Stimulated activated naive CD8-positive, alpha-beta T cell treated with anti-CD3 and anti-CD28 coated beads, Interleukin-15, Interleukin-2, amounts not matched to agents 100 U/mL and 50 U/mL, for 24 hours (primary cell): ENCODE measurements at regions not wholly inside any gene's neighbourhood (a gene's known extent, or its start where the extent isn't known, plus 50 kb on each side); places are given as distances from the start of the nearest gene placed in this dataset.
"Not testable (repeated sequence)": the region's sequence is repeated elsewhere in the genome, so short reads cannot be mapped to it uniquely, and the experiment has no call there.

Source experiments
- ATAC-seq: fragments of 150-1000 bp; cut with Tn5 transposase; one replicate; pipeline ENCODE4 v1.10.0; 2021
- DNase-seq: peaks from one replicate; pipeline ENCODE4 v3.0.0; 2021

DNA sequence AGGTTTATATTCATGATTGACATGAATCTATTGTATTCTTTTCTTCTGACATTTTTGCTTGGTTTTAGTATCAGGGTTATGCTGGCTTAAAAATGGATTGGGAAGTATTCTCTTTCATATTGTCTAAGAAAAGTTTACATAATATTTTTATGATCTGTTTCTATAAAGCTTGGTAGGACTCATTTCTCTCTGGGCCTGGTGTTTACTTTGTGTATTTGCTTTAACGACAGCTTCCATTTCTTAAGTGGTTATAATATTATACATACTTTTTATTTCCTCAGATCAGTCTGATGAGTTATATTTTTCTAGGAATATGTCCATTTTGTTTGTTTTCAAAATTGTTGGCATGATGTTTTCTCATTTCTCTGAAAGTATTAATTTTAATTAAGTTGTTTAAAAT lies 117.9 kb upstream of the IL12A start:
- ATAC-seq (no peak), DNase-seq (no peak)

DNA sequence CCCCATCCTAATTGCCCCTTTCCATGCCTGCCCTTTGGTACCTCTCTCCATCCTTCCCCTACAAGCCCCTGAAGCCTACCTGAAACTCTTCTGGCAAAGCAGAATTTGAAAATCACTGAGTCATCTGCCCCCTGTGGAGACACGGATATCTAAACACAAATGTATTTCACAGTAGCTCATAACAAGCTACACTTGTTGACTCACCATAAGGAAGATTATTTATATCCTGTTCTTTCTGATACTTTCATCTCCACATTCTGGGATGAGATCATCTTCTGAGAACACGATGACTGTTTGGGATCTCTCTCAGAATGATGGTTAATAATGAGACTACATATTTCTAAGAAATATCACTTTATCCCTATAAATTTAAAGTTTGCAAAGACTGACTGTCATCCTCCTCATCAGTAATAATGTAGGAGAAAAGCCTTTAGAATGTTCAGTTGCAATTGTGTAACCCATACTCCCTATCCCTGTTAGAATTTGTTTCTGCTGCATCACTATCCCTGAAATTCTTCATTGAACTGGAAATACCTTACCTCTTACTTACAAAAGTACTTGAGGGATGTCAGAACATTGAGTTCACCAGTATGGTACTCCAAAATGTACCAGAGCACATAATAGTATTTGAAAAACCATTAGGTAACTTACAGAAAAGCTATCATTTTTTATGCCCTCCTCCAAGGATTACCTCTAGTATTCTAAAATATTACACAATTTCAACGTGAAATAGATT lies 116.1 kb upstream of the IL12A start:
- DNase-seq (no peak), ATAC-seq (no peak)

DNA sequence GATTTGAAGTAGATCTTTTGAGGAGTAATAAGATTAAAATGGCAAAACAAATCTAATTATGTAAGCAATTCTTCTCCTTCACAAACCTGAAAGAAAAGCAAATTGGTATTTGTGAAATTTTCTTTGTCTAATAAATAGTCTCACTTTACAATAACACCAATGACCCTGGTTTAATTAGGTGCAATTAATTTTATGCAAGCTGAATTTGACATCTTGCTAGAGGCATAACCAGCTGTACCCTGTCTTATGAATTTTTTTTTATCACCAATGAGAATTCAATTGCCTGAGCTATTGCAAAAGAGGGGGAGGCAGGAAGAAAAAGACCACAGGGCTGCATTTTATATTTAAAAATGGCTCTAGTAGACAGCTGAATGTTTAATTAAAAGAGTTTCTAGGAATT lies 113.5 kb upstream of the IL12A start:
- DNase-seq (no peak), ATAC-seq (no peak)

DNA sequence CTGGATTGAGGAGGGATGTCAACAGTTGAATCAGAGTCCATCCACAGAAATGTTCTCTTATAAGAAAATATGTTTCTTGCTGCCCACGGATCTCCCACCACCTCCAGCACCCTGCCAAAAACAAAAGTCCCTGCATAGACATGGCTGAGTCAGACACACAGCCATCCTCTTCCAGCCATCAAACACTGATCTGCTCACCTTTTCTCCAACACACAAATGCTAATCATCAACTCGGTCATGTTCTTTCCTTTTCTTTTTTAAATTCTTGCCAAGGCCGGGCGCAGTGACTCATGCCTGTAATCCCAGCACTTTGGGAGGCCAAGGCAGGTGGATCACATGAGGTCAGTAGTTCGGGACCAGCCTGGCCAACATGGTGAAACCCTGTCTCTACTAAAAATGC lies 110.7 kb upstream of the IL12A start:
- ATAC-seq (no peak), DNase-seq (no peak)

DNA sequence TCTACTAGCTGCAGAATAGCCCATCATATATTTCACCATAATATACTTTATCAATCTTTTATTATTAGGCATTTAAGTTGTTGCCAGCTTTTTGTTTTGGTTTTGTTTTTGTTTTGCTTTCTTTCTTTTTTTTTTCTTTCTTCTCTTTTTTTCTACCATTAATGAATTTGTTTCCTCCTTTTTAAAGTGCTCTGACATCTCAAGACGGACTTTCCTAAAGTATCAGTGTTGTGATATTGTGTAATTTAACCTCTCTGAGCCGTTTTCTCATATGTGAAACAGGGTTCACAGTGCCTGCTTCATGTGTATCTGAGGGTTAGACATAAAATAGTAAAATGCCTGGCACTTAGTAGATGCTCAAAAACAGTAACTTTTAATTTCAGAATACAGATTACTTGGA lies 109.5 kb upstream of the IL12A start:
- DNase-seq, result no peak
- no peak for ATAC-seq

DNA sequence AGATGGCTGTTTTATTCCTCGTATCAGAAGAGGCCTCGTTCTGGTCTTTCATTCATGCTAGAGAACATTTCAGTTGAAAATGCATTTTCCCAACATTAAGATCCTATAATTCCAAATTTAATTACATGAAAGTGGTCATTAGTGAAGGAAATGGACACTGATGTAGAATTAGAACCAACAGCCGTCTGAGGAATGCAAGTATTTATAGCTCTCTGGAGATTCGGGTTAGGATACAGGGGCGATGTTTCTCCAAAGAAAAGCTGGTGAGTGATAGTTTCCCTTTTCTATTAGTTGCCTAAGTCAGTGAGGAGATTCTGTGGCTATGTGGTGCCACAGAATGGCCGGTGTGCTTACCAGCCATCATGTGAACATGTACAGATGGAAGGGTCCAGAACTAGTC lies 109.0 kb upstream of the IL12A start:
- ATAC-seq, result no peak
- DNase-seq, result no peak

DNA sequence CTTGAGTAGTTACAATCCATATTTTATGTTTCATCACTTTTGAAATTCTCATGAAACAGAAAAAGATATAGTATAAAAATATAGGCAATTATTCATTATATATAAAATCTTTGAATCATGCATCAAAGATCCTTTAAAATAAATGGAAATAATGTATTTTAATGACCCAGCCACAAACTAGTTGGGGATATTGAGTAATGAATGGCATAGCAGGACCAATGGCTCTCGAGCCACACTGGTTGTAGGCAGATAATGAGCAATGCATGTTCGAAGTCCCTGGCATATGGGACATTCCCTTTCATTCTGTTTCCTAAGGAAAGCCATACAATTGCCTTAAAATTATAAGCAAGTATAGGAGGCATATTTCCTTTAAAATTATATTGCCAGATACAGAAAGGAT lies 107.4 kb upstream of the IL12A start:
- no peak for DNase-seq
- no peak for ATAC-seq

DNA sequence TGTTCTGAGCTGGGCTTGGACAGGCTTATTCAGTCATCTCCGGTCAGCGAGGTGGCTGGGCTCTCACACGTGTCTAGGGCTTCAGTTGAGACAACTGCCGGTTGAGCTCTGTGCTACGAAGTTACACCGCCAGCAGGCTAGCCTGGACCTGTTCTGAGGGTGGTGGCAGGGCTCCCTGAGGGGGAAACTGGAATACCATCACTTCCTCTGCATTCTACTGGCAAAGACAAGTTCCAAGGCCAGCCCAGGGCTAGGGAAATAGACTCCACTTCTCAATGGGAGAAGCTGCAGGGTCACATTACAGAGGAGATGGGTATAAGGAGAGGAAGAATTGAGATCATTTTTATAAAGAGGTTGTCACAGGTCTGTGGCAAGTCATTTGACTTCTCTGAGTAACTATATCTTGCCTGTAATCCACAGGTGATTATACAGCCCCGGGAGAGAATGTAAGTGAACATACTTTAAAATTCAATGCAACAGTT lies 106.8 kb upstream of the IL12A start:
- ATAC-seq (no peak), DNase-seq (no peak)

DNA sequence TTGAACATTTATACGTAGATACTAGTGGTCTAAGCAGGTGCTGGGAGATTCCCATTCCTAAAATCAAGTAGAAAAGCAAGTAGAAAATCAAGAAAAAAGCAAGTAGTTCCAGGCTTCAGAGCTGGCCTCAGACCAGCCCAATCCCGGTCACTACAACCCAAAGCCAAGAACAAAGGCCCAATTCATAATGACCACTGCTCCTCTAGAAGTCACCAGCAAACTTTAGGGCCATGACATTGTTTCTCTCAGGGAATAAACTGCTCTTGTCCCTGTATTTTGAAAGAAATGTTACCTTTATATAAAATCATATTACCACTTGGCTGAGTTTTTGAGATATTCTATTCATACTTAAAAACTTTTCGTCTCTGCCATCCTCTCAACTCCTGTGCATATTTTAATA lies 106.3 kb upstream of the IL12A start:
- ATAC-seq (no peak), DNase-seq (no peak)

DNA sequence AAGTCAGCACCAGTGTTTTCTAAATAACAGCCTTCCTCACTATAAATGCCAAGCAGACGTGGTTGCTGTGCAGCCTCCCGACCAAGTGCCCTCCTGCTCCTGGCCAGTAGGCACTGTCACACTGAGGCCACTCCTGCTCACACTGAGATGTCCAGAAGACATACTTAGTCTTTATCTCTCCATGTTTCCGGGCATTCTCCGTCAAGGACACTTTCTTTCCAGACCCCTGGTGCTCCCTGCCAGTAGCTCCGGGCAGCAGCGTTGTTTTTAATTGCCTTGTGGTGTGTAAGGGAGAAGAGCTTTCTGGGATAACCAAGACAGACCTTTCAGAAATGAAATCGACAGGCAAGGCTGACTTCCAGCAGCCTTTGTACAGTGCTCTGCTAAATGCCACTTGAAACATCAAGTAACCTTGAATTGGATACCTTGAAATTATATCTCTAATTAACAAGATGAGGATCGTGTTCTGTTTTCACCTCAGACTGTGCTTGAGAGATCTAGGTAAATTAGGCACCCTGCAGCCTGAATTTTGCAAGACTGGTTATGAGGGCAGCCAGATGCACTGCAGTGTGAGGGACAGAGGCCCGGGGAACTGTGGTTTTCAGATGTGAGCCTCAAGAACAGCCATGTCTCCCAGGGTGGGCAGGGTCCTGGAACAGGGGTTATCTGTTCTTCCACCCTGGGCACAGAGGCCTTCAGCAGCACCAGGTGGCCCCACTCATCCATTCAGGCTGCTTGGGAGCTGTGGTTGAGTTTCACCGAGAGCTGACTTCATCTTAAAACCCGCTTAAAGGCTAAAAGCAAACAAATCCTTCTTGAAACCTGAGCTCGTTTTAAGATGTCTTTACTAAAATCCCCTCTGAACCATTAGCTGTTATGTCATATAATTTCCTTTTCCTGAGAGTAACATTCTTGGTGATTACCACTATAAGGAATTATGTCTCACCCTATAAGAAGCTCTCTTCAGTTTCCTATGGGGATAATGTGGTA lies 105.5 kb upstream of the IL12A start:
- ATAC-seq, result no peak
- DNase-seq, result no peak

DNA sequence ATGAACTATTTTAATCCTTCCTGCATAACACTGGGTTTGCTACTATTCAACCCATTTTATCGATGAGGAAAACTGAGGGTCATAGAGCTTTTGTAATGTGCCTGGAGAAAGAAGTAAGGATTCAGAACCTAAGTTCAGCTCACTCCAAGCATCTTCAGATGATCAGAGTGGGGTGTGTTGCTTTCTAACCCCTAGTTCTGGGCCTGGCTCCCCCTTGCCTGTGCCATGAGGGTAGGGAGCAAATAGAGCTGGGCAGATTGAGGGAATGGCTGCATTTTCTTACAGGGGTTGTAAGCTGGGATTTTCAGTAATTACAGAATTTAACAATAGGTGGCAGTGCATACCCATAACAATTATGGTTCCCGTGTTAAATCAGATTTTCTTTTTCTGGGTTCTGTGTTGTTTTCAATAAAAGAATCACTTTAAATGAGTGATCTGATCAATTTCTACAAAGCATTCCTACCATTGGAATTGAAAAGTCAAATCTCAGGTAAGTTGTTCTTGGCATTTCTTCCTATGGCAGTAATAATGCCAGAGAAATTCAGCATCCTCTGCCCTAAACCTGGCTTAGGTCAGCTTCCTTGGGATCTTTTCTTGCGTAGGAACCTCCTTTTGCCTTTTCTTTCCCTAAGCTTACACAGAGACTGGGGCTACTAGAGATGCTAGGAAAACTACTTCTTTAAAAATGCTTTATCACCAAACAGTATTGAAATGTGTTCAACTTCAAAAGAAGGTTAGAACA lies 103.8 kb upstream of the IL12A start:
- DNase-seq, result no peak
- peak; percentile 55 for ATAC-seq

DNA sequence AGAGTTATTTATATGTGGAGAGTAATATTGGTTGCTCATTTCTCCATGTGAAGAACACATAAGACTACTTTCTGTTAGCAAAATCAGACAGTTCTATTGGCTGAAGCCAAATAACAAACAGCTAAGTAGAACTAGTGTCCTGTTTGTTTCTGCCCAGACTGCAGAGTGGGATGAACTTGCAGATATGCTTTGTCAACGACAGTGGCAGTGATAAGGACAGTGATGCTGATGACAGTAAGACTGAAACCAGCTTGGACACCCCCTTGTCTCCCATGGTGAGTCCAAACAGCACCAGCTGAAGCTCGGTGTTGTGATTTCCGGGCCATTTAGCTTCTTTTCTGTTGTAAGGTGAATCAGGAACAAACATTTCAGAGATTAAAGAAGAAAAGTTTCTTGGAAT lies 102.6 kb upstream of the IL12A start:
- DNase-seq, result no peak
- ATAC-seq, result no peak

DNA sequence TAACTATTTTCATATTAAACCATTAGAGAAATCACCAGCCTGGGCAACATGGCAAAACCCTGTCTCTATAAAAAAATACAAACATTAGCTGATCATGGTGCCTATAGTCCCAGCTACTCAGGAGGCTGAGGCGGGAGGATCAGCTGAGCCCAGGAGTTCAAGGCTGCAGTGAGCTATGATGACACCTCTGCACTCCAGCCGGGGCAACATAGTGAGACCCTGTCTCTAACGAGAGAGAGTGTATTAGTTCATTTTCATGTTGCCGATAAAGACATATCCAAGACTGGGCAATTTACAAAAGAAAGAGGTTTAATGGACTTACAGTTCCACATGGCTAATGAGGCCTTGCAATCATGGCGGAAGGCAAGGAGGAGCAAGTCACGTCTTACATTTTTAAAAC lies 102.1 kb upstream of the IL12A start:
- DNase-seq, result not testable (repeated sequence)

DNA sequence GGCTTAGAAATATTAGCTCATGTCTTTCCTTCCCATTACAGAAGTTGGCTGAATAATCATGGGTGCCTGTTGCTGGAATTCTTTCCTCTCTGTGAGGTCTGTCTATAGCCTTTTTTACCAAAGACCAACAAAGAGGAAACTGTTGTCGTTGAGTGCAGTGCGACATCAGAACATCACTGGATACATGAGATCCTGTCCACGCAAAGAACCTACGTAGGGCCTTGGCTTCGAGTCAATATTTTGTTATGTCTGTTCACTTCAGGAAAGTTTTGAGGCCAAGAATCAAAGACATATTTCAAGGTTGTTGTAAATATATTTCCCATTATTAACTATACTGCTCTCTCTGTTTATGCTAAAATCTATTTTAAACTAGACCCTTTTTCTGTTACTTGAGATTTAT lies 101.5 kb upstream of the IL12A start:
- no peak for DNase-seq
- ATAC-seq, result no peak

More for the DNA sequence above, 102.1 kb upstream of the IL12A start:
- not testable (repeated sequence) for ATAC-seq

DNA sequence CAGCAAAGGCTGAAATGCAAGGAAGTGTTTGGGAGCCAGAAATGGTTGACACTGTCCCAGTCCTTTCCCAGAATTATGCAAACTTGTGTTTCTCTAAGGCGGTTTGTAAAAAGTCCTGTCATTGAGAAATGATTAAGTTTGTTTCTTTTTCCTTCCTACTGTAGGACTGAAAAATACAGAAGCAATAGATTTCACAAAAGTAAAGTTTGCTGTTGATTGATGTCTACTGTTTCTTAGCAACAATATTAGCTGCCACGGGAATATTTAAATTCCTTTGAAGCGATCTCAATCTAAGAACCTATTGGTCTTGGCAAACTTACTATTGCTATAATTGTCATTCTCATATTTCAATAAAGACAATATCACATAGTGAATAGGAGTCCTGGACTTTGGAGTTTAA lies 100.7 kb upstream of the IL12A start:
- ATAC-seq (no peak), DNase-seq (no peak)

DNA sequence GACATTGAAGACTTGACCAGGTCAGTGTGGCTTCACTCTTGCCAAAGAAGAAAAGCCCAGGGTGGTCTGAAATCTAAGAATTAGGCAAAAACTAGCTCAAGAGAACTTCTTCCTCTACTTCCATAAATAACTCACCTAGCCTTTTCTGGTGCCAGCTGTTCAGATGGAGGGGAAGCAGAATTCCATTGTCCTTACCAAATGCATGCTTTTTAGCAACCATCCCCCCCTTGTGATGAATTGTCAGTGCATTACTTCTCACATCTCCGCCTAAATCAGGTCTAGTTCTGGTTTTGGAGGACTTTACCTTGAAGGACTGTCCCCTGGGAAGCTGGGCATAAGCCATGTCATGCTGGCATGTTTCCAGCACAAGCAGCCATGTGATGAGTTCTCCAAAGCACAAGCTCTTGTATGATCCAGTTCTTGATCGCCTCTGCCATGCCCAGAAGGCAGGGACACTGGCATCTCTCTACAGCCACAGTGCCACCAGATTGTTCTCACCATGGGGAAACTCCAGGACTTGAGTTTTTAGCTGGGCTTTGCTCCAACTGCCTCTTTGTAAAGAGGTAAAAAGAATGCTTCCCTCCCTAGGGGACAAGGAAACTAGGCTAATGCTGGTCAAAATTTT lies 96.4 kb upstream of the IL12A start:
- ATAC-seq (no peak), DNase-seq (no peak)

DNA sequence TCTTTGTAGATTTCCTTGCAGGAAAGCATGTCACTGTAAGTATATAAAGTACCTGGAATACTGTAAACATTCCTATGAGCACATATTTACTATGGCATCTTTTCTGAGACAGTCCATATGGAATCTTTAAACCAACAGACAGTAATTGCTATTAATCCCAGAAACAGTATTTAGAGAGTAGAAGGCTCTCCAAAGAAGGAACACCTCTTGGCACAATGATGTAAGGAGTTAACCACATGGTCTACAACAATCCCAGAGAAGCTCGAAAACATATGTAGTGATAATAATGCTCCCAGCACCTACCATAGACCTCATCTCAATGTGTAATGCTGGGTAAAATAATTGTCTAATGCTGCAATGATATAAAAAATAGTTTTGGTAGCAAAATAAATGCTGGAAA lies 95.8 kb upstream of the IL12A start:
- ATAC-seq, result no peak
- DNase-seq, result no peak

DNA sequence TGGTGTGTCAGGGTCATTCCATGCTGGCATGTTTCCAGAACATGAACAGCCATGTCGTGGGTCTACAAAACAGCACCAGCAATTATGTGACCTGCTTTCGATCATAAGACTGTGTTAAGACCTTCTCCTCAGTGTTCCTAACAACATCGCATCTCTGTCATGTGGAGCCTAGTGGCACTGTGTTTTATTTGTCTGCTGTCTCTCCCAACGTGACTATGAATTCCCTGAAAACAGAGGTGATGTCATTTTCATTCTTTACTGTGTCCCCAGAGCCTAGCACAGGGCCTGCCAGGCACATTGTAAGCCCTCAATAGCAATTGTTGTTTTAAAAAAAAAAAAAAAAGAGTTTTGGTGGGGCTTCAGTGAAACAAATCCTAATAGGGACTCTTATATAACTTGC lies 94.2 kb upstream of the IL12A start:
- DNase-seq (no peak), ATAC-seq (no peak)

DNA sequence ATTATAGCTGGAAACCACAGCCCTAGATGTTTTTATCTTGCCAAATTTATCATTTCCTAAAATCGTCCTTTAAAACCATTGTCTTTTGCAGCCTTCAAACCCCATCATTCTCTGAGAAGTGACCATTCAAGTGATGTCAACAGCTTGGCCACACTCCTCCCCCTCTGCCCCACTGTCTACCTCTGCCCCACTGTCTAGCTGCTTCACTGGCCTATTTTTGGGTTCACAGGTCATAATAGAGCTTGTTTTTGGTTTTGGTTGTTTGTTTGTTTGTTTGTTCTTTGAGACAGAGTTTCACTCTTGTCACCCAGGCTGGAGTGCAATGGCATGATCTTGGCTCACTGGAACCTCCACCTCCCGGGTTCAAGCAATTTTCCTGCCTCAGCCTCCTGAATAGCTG lies 93.2 kb upstream of the IL12A start:
- ATAC-seq, result no peak
- no peak for DNase-seq

DNA sequence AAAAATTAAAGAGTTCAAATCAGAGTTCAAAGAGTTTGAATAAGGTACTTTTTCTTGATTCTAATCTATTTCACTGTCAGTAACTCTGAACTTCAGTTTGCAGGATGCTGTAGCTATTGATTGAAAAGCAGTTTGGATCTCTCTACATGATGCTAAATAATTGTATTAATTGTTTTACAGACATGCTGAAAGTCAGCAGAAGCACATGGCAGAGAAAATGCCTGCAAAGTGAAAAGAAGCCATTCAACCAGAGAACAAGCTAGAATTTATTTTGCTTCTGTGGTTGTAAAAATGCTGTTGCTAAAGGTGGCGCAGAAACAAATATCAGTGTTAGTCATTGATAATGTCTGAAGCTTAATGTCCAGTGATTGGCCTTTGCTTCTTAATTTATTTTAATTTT lies 92.1 kb upstream of the IL12A start:
- DNase-seq (no peak), ATAC-seq (no peak)

DNA sequence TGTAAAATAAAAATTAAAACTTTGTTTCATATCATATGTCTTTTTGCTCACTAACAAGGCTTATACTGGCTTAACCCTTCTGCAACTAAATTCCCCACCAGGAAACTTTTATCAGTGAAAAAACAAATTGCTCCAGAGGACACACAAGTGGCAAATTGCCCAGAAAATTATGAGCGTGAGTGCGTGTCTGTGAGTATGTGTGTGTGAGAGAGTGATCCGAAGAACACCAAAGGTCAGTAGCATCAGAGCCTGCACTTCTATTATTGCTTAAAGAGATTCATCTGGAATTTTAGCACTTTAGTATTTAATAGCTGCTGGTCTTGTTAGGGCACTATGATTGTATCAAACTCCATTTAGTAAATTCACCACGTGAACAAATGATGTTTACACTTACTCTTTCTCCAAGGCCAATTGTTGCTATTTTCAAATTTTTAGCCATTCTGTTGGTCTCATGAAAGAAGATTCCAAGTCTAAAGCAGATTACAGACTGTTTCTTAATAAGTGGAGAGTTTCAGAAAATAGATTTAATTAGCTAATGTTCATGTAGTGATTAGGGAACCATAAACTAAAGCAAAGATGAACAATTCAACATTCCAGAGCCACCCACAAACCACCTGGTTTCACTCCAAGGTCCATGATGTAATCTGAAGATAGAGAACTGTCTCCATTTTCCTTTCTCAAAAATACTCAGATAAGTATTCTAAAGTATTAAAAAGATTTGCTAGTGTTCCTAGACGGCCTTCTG lies 91.1 kb upstream of the IL12A start:
- ATAC-seq (no peak), DNase-seq (no peak)

DNA sequence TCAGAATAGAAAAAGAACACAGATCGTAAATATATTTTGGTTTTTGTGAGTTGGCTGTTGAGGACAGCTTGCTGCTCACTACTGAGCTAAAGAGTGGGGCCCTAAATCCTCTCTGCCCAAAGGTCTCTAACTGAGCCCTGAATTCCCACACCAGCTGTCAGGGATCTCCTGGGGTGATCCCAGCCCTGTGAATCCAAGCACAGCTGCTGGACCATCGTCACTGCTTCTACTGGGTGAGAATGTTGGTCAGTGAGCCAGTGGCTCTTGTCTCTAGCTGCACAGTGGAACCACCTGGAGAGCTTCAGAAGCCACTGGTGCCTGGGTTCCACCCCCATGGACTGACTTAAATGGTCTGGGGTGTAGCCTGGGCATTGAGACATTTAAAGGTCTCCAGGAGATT lies 90.5 kb upstream of the IL12A start:
- DNase-seq (no peak), ATAC-seq (no peak)
